Osteocyte (in vitro differentiated cells): ENCODE measurements at regions not wholly inside any gene's neighbourhood (a gene's known extent, or its start where the extent isn't known, plus 50 kb on each side); places are given as distances from the start of the nearest gene placed in this dataset.

Experiments used
- DNase-seq: peaks from one replicate; pipeline ENCODE4 v3.0.0; 2021; ENCODE audit warnings: mixed read lengths; ENCODE audit not compliant: unreplicated experiment; ENCODE audit errors: extremely low spot score
- H3K27ac Mint-ChIP-seq: one replicate; pipeline ENCODE4 v1.8.0; 2021; ENCODE audit warnings: mild to moderate bottlenecking, mixed read lengths; ENCODE audit not compliant: unreplicated experiment
- H3K27me3 Mint-ChIP-seq: one replicate; pipeline ENCODE4 v1.8.0; 2021; ENCODE audit warnings: mixed read lengths; ENCODE audit not compliant: unreplicated experiment
- H3K36me3 Mint-ChIP-seq: one replicate; pipeline ENCODE4 v1.8.0; 2021; ENCODE audit warnings: mixed read lengths; ENCODE audit not compliant: unreplicated experiment
- H3K4me1 Mint-ChIP-seq: one replicate; pipeline ENCODE4 v1.8.0; 2021; ENCODE audit warnings: mixed read lengths; ENCODE audit not compliant: unreplicated experiment
- H3K4me3 Mint-ChIP-seq: one replicate; pipeline ENCODE4 v1.8.0; 2021; ENCODE audit warnings: mild to moderate bottlenecking, moderate library complexity, mixed read lengths; ENCODE audit not compliant: unreplicated experiment
- H3K9me3 Mint-ChIP-seq: one replicate; pipeline ENCODE4 v1.8.0; 2021; ENCODE audit warnings: mixed read lengths; ENCODE audit not compliant: unreplicated experiment
- CTCF ChIP-seq: fragments of 200-600 bp; sonication (generic); IDR thresholded peaks from 2 replicates; pipeline ENCODE4 v1.5.0; 2021; ENCODE audit warnings: antibody characterized with exemption, mild to moderate bottlenecking, moderate library complexity

- no peak for TF ChIP-seq CTCF
- H3K27me3 Mint-ChIP-seq: peaks cover 9% of the 10 kb centered on the region
- DNase-seq: no peak
- no peaks in the 10 kb centered on the region for H3K4me1 Mint-ChIP-seq
- no peaks in the 10 kb centered on the region for H3K36me3 Mint-ChIP-seq
- H3K9me3 Mint-ChIP-seq: no peaks in the 10 kb centered on the region
- no peak overlapping the region for H3K27ac Mint-ChIP-seq
- no peak overlapping the region for H3K4me3 Mint-ChIP-seq
Observed at GRCh38 chr5:50953290-50953689, 286.9 kb downstream of the PARP8 start.

- DNase-seq: no peak
- H3K9me3 Mint-ChIP-seq: no peaks in the 10 kb centered on the region
- no peaks in the 10 kb centered on the region for H3K36me3 Mint-ChIP-seq
- no peak overlapping the region for H3K27ac Mint-ChIP-seq
- no peak overlapping the region for H3K4me3 Mint-ChIP-seq
- H3K27me3 Mint-ChIP-seq: peaks cover 31% of the 10 kb centered on the region
- H3K4me1 Mint-ChIP-seq: peaks cover 8% of the 10 kb centered on the region
- peak; percentile 70 for TF ChIP-seq CTCF
Observed at GRCh38 chr5:50958852-50959457, 292.5 kb downstream of the PARP8 start.

- H3K27me3 Mint-ChIP-seq: peaks cover 67% of the 10 kb centered on the region
- no peak for DNase-seq
Observed at GRCh38 chr5:50962934-50963872, 296.8 kb downstream of the PARP8 start.

GRCh38 chr5:50963971-50964745, 297.7 kb downstream of the PARP8 start:
- peaks cover 39% of the 10 kb centered on the region for H3K4me1 Mint-ChIP-seq
- H3K27ac Mint-ChIP-seq: no peak overlapping the region
- H3K9me3 Mint-ChIP-seq: no peaks in the 10 kb centered on the region
- no peak for DNase-seq
- H3K36me3 Mint-ChIP-seq: no peaks in the 10 kb centered on the region
- peaks cover 75% of the 10 kb centered on the region for H3K27me3 Mint-ChIP-seq
- no peak for TF ChIP-seq CTCF
- no peak overlapping the region for H3K4me3 Mint-ChIP-seq

More at GRCh38 chr5:50962934-50963872, 296.8 kb downstream of the PARP8 start:
- peak overlapping the region; percentile 77 for H3K4me3 Mint-ChIP-seq
- H3K36me3 Mint-ChIP-seq: no peaks in the 10 kb centered on the region
- no peaks in the 10 kb centered on the region for H3K9me3 Mint-ChIP-seq
- H3K27ac Mint-ChIP-seq: no peak overlapping the region
- peaks cover 29% of the 10 kb centered on the region for H3K4me1 Mint-ChIP-seq
- TF ChIP-seq CTCF: peak; percentile 89
